NCI-H1694 treated with DMSO at 0.1 percent for 48 hours (cell line): ENCODE measurements at regions not wholly inside any gene's neighbourhood (a gene's known extent, or its start where the extent isn't known, plus 50 kb on each side); places are given as distances from the start of the nearest gene placed in this dataset.

Source experiments
- DNase-seq: peaks from one replicate; lab custom pipeline; 2025; lab: John Stamatoyannopoulos, UW

GRCh38 chrX:99717716-99718115 is 692.4 kb downstream of the PCDH19 start:
- no peak for DNase-seq

GRCh38 chrX:99705701-99706100 is 704.4 kb downstream of the PCDH19 start:
- DNase-seq: no peak

DNA sequence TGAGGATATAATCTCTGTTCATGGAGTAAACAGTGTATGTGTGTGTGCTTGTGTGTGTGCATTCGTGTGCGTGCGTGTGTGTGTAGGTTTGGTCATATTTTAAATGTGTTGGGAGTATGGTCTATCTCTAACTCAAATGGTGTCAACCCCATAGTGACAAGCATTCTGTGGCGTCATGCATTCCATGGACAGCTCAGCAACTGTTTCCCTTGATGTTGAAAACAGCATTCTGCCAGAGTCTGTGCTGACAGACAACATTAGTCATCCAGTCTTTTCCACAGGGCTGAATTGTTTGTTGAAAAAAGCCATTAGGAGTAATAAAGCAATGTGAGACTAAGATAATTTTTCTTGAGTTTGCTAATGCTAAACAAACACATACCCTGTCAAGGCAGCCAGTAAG is 706.6 kb downstream of the PCDH19 start:
- no peak for DNase-seq

DNA sequence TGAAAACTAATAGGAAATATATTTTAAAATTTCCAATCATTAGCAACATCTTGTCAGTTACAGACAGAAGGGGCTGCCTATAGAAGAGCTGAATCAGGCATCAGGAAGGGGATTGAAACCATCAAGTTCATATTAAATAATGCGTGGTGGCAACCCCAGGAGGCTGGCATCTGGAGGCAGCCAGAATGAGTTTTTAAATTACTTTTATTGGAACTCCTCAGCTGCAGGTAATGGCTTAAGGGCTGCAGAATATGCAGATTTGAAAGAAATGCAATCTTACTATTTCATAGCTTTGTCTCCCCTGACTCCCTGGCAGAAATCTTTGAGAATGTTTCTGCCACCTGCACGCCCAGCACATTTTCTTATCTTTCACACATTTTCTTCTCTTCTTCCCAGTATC is 711.6 kb downstream of the PCDH19 start:
- no peak for DNase-seq

DNA sequence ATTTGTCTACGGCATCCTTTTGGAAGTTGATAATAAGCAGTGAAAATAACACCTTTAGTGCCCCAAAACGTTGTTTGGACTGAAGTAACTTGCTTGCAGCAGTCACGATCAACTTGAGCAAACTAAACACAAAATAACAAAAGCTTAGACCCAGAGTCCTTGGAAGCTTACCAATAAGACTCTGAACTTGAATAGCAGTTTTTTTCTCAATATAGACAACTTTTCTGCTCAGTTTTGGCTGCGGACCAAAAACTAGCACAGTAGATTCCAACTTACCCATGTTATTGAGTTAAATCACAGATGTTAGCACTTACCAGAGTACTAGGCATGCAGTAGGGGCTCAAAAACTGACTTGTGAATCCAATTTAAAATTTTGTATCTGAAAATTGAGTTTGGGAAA is 746.9 kb downstream of the PCDH19 start:
- DNase-seq: no peak

- no peak for DNase-seq
Observed at GRCh38 chrX:99654188-99654587, 755.9 kb downstream of the PCDH19 start.

DNA sequence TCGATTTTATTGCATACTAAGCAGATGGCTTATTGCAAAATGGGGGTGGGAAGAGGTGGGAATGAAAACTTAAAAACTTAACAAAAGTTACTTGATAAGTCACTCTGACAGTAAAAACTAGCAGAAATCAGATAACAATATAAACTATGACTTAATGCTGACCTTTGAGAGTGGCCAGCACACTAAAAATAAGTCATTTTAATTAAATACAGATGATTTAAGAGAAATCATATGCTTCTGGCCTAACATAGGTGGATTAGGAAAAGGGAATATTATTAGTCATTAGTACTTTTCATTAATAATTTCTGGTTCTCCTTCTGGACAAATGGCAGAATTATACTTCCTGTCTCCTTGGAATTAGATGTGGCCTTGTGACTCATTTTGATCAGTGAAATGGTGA is 756.7 kb downstream of the PCDH19 start:
- DNase-seq: no peak

GRCh38 chrX:99613041-99613440 is 797.0 kb downstream of the PCDH19 start:
- no peak for DNase-seq

GRCh38 chrX:99603091-99603814 is 806.8 kb downstream of the PCDH19 start:
- no peak for DNase-seq

DNA sequence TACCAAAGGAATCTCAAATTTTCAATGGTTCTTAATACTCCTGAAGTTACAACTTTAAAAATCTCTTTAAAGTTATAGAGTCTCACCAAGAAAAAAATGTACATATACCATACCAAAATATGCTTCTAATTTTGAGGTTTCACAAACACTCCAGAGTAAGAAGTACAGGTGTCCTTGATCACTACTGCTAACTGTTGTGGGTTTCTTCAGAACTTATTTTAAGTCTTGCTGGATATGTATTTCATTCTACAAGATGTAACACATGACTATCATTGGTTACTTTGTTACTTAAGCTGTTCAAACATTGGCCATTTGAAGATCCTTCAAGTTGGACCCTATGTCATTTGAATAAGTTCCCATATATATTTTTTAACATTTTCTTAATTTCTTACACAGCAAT is 808.0 kb downstream of the PCDH19 start:
- DNase-seq: no peak

- DNase-seq: no peak
Observed at GRCh38 chrX:99588936-99589335, 821.1 kb downstream of the PCDH19 start.

- DNase-seq: no peak
Observed at GRCh38 chrX:99572711-99573110, 837.4 kb downstream of the PCDH19 start.

DNA sequence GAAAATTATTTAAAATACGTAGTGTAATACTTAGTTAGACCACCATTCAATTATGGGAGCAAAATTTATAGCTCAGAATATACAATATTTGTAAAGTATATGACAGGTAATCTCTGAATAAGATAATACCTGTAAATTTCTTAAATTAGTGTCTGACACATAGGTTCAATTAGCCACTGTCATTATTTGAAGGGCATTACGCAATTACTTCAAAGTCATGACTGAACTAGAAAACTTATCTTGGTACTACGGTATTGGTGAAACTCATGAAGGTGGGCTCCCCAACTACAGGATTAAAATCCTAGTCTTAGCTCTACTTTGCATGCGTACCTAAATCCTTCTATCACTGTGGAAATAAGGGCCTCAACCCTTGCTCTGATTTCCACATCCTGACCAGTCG is 860.7 kb downstream of the PCDH19 start:
- no peak for DNase-seq

GRCh38 chrX:99522450-99522849 is 887.6 kb downstream of the PCDH19 start:
- DNase-seq: no peak

DNA sequence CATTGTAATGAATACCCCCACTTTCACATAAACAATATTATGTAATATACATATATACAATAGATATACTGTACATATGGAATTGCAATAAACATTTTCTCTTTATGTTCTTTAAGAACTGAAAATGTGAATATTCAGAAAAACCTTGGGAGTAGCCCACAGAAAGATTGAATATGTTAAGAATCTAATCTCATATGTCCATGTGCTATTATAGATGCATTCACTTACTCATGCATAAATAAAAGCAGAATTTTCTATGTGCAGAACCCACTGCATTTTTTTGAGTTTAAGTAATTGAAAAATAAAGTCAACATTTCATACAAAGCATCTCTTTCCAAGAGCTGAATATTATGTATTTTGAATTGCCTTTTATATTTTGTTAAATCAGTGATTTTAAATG is 902.3 kb downstream of the PCDH19 start:
- no peak for DNase-seq

DNA sequence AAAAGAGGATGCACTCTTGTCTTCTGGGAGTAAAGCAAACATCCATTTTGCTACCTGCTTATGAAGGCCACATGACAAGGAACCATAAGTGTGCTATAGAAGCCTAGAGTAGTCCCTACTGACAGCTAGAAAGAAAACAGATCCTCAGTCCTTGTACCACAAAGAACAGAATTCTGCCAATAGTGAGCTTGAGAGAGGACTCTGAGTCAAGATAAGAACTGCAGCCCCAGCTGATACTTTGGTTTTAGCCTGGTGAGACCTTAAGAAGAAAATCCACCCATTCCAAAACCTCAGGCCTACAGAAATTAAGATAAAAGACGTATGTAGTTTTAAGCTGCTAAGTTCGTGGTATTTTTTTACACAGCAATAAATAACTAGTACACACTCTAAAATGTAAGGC is 914.6 kb downstream of the PCDH19 start:
- DNase-seq: no peak

DNA sequence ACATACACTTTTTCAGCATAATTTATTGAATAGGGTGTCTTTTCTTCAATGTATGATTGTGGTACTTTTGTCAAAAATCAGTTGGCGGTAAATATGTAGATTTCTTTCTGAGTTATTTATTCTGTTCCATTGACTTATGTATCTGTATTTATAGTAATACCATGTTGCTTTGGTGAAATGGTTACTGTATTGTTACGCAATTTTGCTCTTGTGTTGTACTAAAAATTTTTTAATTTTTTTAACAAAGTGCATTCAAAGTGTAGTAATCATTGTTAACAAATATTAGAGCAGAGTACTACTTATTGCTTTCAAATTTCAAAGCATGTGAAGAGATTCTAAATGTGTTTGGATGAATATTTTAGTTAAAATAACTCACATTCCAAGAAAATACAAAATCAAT is 915.4 kb downstream of the PCDH19 start:
- DNase-seq: no peak

- no peak for DNase-seq
Observed at GRCh38 chrX:99480728-99481127, 929.3 kb downstream of the PCDH19 start.

DNA sequence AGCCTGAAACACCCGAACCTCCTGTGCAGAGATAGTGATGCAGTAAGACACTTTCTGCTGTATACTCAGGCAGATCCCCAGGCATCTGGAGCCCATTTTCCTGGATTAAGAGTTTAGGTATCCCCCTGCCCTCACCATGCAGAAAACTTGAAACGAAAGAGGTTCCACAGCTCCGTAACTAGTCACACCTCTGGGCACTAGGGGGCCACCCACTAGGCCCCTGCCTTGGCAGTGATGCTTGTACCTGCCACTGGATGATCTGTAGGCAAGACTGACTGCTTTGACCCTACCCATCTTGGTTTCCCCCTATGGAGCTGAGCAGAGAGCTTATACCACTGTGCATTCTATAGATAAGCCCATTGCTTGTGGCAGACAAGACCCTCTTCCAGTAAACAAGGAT is 940.6 kb downstream of the PCDH19 start:
- no peak for DNase-seq

DNA sequence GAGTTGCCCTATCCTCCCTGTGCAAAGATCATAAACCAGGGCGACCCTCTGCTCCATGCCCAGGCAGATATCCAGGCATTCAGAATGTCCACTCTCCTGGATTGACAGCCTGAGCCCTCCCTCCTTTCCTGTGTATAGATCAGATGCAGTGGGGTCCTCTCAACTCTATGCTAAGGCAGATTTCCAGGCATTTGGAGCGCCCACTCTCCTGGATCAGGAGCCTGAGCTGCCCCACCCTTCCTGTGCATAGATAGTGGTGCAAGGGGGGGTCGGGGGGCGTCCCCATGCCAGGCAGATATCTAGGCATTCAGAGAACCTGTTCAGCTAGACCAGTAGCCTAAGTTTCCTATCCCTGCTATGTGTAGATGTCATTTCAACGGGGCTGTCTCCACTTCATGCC is 941.1 kb downstream of the PCDH19 start:
- no peak for DNase-seq

DNA sequence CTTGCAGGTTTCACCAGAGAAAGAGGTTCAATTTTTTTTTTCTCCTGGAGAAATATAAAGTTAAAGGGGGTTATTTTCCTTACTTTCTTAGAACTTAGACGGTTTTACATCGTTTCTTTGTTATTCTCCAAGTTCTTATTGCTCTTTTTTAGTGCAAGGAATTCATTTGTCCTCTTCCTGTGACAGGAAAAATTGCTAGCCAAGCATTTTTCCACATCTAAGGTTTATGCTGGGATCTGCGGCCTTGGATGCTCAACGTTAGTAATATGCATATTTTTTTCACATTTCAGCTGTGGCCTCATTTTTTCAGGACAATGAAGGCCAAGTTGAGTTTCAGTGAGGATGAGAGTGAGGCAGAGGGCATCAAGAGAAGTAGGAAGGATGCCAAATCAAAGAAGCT is 948.9 kb downstream of the PCDH19 start:
- DNase-seq: no peak

DNA sequence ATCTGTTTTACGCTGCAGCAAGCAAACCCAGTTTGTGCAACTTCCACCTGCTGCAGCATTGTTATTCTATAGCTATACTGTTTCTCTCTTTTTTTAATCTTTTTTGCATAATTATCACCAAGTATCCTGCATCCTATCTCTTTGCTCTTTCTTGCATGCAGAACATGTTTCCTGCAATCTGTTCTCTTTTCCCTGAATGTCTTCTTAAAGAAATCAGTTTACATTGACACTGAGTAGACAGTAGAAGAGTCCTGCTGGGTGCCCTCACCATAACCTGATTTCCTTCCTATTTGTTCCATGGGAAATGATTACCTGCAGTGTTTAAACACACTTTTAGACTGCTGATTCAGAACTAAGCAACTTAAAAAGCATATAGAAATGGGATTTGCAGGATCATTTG is 964.7 kb downstream of the PCDH19 start:
- DNase-seq: no peak

DNA sequence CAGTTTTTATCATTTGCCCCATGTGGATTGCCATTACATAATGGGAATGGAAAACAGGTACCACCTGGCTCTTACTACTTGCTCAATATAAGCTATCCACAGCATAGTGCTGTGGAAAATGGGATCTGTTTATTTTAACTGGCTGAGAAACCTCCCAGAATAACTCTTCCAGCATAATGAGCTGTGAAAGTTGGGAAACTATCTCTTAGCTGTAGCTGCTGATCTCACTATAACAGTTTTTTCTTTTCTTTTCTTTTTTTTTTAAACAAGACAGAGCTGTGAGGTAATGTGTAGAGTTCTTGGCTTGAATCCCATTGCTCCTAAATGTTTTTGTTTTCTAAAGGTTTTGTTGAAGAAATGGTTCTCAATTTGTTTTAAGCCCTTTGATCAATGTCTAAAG is 988.3 kb downstream of the PCDH19 start:
- DNase-seq: no peak

DNA sequence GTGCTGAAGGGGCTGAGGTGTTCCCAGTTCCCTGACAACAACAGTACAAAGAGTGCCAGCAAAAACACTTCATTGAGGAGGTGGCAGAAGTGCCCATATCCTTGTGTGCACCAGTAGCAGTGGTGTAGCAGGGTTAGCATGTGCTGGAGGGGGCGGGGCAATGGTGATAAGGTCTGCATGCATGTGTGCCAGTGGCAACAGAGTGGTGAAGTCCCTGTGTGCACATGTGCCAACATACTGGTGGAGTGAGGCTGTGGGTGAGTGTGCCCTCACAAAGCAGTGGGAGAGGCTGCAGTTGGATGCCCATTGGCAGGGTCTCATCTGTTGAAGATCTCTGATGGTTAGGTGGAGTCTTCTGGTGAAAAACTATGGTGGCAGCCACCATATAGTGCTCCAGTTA is 994.6 kb downstream of the PCDH19 start:
- no peak for DNase-seq

- no peak for DNase-seq
Observed at GRCh38 chrX:99413317-99413716, 996.8 kb downstream of the PCDH19 start.
